Dedifferentiated amniotic fluid mesenchymal stem cell (primary cell): ENCODE measurements at regions not wholly inside any gene's neighbourhood (a gene's known extent, or its start where the extent isn't known, plus 50 kb on each side); places are given as distances from the start of the nearest gene placed in this dataset.

Experiments
- DNase-seq: peaks from one replicate; pipeline ENCODE4 v3.0.0-alpha.2; 2016; ENCODE audit errors: extremely low spot score

- DNase-seq: no peak
Measured at GRCh38 chr13:33710924-33711323, 107.0 kb upstream of the RFC3 start.

GRCh38 chr13:33711436-33711835, 106.5 kb upstream of the RFC3 start:
- no peak for DNase-seq

DNA sequence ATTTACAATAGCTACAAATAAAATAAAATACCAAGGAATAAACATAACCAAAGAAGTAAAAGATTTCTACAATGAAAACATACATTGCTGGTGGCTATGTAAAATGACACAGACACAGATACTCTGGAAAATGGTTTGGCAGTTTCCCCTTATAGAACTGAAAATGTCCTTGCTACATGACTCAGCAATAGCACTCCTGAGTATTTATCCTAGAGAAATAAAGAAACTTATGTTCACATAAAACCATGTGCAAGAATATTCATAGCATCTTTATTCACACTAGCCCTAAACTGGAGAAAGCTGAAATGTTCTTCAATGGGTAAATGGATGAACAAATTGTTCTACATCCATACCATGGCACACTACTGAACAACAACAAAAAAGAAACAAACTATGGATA, 100.2 kb upstream of the RFC3 start:
- DNase-seq: no peak

GRCh38 chr13:33721724-33722123, 96.2 kb upstream of the RFC3 start:
- DNase-seq: peak; percentile 40

DNA sequence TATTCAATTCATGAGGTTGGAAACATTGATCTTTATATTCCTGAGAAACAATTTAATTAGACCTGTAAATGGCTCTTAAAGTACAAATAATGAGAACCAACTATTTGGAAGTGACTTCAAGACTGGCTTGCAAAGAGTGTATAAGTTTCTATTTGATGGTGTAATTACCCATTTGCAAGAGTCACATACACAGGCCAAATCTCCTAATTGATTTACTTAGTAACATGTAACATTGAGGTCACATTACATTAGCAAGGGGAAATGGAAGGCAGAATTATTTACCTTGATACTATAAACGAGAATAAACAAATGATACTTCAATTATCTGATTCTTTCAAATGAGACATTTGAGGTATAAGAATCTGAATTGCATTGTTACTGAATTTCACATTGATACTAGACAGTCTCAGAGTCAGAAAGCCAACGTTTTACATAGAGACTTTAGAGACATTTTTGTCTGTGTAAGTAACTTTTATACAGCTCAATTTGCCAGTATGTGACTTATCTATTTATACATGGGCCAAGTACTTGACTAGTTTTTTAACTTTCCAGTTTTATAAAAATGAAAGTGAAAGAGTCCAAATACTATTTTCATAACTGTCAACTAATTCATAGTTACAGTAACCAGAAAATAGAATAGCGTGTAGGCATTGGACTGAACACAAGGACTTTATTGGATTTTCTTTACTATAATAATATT, 95.6 kb upstream of the RFC3 start:
- peak; percentile 48 for DNase-seq

GRCh38 chr13:33723365-33723764, 94.6 kb upstream of the RFC3 start:
- no peak for DNase-seq

GRCh38 chr13:33723772-33724435, 94.0 kb upstream of the RFC3 start:
- peak; percentile 88 for DNase-seq

GRCh38 chr13:33725340-33725739, 92.6 kb upstream of the RFC3 start:
- no peak for DNase-seq

DNA sequence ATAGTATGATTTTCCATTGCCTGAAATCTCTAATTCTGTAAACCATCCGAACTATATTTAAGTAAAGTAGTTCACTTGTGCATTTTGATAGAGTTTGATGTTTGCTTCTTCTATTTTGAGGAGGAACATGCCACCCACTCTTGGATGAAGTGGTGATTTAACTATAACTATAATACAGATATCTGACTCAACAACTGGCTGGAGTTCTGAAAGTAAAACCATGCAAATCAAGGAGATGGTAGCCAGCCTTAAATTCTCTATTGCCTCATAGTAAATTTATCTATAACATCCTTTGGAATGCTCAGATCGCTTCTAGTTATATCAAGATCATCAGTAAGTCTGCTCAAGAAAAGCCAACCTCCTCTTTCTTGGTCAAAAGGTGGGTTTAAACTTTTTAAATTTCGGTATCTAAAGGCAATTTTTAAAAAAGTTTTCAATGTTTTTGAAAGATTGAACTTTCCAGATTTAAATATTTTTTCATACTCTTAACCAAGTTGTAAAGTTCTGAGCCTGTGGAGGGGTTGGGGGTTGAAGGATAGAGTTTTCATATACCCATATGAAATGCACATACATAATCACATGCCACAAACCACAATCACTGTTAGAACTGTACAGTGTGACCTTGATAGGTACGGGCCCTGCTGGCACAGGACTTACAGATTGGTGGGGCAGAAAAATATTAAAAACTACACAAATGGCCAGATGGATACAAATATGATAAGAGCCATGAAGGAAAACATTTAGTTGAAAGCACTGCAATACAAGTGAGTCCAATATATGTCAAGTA, 90.5 kb upstream of the RFC3 start:
- DNase-seq: no peak

DNA sequence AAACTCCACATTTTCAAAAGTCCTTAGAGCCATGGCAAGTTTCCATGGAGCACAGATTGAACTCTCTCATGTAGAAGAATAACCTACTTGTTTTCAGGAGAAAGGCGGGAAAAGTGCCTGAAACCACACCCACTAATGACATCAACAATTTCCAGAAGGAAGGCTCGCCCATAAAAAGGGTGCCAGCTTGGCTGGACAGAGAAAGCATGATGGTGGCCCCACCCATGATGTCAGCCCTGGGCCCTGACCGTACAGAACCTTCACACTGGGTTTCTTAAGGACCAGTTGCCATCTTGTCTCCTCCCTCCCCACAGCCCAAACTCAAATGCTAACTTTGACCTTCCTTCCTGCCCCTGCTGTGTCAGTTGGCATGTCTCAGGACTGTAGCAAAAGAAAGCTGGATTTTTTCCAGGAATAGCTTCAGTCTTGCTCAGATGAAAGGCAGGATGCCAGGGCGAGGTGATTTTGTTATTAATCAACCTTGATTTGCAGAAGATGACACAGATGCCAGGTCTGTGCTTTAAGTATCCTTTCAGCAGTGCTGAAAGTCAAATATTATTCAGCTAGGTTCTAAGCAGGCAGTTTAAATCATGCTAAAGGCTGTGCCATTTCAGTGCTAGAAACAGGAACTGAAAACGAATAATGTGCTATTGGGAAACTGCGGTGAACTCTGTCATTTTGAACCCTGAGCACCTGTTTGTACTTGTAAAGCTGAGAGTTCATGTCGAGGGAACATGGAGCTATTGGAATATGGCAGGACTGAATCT, 89.5 kb upstream of the RFC3 start:
- no peak for DNase-seq

- no peak for DNase-seq
Measured at GRCh38 chr13:33730147-33730546, 87.8 kb upstream of the RFC3 start.

DNA sequence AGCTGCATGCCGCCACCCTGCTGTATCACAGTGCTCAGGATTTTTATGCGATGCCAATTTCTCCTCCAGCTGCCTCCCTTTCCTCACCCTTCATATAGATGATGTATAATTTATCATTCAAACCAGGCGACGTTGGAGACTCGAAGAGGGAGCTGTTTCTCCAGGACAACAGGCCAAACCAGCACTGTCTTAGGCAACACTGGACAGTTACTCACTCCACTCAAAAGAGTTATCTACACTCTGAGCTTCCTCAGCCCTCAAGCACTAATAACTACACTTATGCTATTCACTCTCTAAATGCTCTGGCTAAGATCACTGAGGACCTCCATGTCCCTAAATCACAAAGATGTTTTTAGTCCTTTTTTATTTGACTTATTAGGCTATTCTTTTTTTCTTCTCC, 87.3 kb upstream of the RFC3 start:
- no peak for DNase-seq

GRCh38 chr13:33735276-33735675, 82.7 kb upstream of the RFC3 start:
- no peak for DNase-seq

DNA sequence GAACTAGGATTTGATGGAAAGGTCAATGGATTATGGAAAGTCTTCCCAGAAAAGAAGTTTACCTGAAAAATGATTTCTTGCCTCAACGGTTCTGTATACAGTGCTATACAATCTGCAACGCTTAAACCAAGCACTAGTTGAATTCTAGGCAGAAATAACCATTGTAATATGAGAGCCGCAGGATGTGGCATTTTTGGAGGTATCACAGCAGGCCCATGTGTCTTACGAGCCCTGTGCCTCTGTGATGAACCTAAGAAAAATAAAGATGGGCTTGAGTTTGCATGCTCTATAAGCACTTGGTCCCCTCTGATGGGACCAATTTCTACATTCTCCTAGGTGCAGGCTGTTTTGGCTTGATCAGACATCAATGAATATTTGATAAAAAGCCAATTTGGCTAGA, 78.7 kb upstream of the RFC3 start:
- DNase-seq: no peak

GRCh38 chr13:33740134-33740538, 77.8 kb upstream of the RFC3 start:
- peak; percentile 30 for DNase-seq

GRCh38 chr13:33742321-33742720, 75.6 kb upstream of the RFC3 start:
- DNase-seq: no peak

- DNase-seq: no peak
Measured at GRCh38 chr13:33743438-33744368, 74.2 kb upstream of the RFC3 start.

GRCh38 chr13:33744589-33745369, 73.2 kb upstream of the RFC3 start:
- DNase-seq: no peak

GRCh38 chr13:33745370-33746324, 72.3 kb upstream of the RFC3 start:
- no peak for DNase-seq
